Glutamatergic neuron (in vitro differentiated cells): ENCODE measurements at regions not wholly inside any gene's neighbourhood (a gene's known extent, or its start where the extent isn't known, plus 50 kb on each side); places are given as distances from the start of the nearest gene placed in this dataset.
"Not testable (repeated sequence)": the region's sequence is repeated elsewhere in the genome, so short reads cannot be mapped to it uniquely, and the experiment has no call there.

ENCODE experiments used
- DNase-seq: peaks from one replicate; pipeline ENCODE4 v3.0.0; 2022
- H3K27ac Mint-ChIP-seq: one replicate; pipeline ENCODE4 v1.8.0; 2020; ENCODE audit warnings: mild to moderate bottlenecking, mixed read lengths, inconsistent platforms; ENCODE audit not compliant: unreplicated experiment
- H3K27me3 Mint-ChIP-seq: one replicate; pipeline ENCODE4 v1.8.0; 2020; ENCODE audit warnings: mild to moderate bottlenecking, moderate library complexity, mixed read lengths, inconsistent platforms; ENCODE audit not compliant: unreplicated experiment
- H3K36me3 Mint-ChIP-seq: one replicate; pipeline ENCODE4 v1.8.0; 2020; ENCODE audit warnings: mild to moderate bottlenecking, mixed read lengths, inconsistent platforms; ENCODE audit not compliant: unreplicated experiment
- H3K4me1 Mint-ChIP-seq: one replicate; pipeline ENCODE4 v1.8.0; 2020; ENCODE audit warnings: mild to moderate bottlenecking, low read depth, mixed read lengths, inconsistent platforms; ENCODE audit not compliant: unreplicated experiment
- H3K4me3 Mint-ChIP-seq: one replicate; pipeline ENCODE4 v1.8.0; 2020; ENCODE audit warnings: mild to moderate bottlenecking, mixed read lengths, inconsistent platforms; ENCODE audit not compliant: unreplicated experiment
- H3K9me3 Mint-ChIP-seq: one replicate; pipeline ENCODE4 v1.8.0; 2020; ENCODE audit warnings: mild to moderate bottlenecking, moderate library complexity, mixed read lengths, inconsistent platforms; ENCODE audit not compliant: unreplicated experiment
- TF ChIP-seq, protein P1 (sequence below): fragments of 200-600 bp; sonication (generic); IDR thresholded peaks from one replicate; pipeline ENCODE4 v1.5.0; 2021; ENCODE audit not compliant: partially characterized antibody, unreplicated experiment

DNA sequence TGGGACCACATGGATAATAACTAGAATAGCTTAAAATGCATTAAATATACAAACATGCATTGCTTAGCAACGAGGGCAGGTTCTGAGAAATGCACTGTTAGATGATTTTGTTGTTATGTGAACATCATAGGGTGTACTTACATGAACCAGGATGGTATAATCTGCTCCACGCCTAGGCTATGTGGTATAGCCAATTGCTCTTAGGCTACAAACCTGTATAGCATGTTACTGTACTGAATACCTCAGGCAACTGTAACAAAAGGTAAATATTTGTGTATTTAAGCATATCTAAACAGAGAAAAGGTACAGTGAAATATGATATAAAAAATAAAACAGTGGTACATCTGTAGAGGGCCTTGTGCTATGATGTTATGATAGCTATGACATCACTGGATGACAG, 169.2 kb upstream of the IL15 start:
- Mint-ChIP-seq H3K9me3 (no peaks in the 10 kb centered on the region), H3K4me3 (no peak overlapping the region), H3K27ac (no peak overlapping the region), H3K36me3 (no peaks in the 10 kb centered on the region), H3K4me1 (no peaks in the 10 kb centered on the region), H3K27me3 (no peaks in the 10 kb centered on the region)
- TF ChIP-seq, protein P1, sequence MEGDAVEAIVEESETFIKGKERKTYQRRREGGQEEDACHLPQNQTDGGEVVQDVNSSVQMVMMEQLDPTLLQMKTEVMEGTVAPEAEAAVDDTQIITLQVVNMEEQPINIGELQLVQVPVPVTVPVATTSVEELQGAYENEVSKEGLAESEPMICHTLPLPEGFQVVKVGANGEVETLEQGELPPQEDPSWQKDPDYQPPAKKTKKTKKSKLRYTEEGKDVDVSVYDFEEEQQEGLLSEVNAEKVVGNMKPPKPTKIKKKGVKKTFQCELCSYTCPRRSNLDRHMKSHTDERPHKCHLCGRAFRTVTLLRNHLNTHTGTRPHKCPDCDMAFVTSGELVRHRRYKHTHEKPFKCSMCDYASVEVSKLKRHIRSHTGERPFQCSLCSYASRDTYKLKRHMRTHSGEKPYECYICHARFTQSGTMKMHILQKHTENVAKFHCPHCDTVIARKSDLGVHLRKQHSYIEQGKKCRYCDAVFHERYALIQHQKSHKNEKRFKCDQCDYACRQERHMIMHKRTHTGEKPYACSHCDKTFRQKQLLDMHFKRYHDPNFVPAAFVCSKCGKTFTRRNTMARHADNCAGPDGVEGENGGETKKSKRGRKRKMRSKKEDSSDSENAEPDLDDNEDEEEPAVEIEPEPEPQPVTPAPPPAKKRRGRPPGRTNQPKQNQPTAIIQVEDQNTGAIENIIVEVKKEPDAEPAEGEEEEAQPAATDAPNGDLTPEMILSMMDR, result no peak
- no peak for DNase-seq

DNA sequence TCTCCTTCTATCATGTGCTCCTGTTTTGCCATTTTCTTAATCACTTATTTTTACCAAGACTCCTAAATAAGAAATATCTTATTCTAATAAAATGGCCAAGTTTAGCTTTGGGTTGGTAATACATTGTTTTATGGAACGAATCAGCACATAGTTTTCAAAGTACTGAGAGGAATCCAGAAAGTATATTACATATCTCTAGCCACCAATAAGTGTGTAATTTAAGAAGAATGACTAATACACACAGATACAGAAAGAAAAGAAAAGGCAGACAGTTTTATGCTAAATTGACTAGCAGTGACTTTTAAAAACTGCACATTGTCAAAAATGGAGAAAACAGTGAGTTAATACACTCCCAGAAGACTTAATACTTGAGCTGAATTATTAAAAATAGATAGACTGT, 167.0 kb upstream of the IL15 start:
- Mint-ChIP-seq H3K27ac (no peak overlapping the region), H3K4me1 (no peaks in the 10 kb centered on the region), H3K9me3 (no peaks in the 10 kb centered on the region), H3K36me3 (no peaks in the 10 kb centered on the region), H3K27me3 (no peaks in the 10 kb centered on the region), H3K4me3 (no peak overlapping the region)
- TF ChIP-seq, protein P1, result no peak
- DNase-seq, result no peak

DNA sequence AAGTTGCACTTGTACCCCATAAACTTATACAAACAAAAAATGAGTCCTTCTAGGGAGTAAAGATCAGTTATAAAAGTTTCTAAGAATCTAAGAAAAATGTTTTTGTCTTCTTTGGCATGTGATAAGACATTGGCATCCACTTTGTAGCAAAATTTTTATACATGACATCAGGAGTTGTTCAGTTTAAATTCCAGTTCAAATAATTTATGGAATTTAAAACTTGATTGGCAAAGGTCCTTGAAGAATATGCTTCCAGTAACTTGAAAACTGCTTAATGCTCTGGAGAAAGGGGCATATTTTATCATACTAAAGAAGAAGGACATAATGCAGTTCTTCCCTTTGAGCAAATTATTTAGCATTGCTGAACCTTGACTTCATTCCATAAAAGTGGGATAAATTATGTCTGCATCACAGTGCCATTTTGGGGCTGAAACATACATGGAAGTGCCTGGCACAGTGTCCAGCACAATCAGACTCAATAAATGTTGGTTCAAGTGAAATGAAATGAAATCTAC, 163.3 kb upstream of the IL15 start:
- no peak for DNase-seq
- H3K36me3 Mint-ChIP-seq, result no peaks in the 10 kb centered on the region
- H3K27me3 Mint-ChIP-seq, result no peaks in the 10 kb centered on the region
- H3K4me3 Mint-ChIP-seq, result no peak overlapping the region
- H3K27ac Mint-ChIP-seq, result no peak overlapping the region
- H3K9me3 Mint-ChIP-seq, result no peaks in the 10 kb centered on the region
- no peaks in the 10 kb centered on the region for H3K4me1 Mint-ChIP-seq
- TF ChIP-seq, protein P1, result no peak

DNA sequence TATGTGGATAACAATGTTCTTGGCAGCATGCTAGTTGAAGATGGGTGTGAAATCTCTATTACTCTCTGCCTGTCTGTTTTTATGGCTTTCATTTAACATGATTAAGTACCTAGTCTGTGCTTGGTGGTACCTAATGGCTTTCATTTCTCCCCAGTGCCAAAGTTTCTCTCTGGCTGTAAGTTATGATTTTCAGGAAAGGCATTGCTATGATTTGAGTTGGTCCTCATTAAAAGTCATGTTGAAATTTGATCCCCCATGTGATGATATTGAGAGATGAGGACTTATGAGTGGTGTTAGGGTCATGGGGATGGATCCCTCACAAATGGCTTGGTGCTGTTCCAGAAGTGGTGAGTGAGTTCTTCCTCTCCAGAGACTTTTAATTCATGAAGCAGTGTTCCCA, 162.4 kb upstream of the IL15 start:
- Mint-ChIP-seq H3K4me1 (no peaks in the 10 kb centered on the region), H3K27me3 (no peaks in the 10 kb centered on the region), H3K4me3 (no peak overlapping the region), H3K9me3 (no peaks in the 10 kb centered on the region), H3K36me3 (no peaks in the 10 kb centered on the region), H3K27ac (no peak overlapping the region)
- DNase-seq, result no peak
- TF ChIP-seq, protein P1, result no peak

DNA sequence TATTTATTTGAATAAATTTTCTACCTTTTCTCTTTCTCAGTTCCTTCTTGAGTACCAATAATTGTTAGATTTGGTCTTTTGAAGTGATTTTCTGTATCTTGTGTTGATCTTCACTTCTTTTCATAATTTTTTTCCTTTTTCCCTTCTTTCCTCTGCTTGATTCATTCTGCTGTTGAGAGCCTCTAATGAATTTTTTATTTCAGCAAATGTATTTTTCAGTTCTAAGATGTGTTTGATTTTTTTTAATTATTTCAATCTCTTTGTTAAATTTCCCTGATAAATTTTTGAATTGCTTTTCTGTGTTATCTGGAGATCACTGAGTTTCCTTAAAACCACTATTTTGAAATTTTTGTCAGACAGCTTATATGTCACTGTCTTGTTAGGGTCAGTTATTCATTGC, 155.4 kb upstream of the IL15 start:
- H3K36me3 Mint-ChIP-seq, result peaks cover 9% of the 10 kb centered on the region
- peaks cover 4% of the 10 kb centered on the region for H3K9me3 Mint-ChIP-seq
- TF ChIP-seq, protein P1, result no peak
- peaks cover 1% of the 10 kb centered on the region for H3K27me3 Mint-ChIP-seq
- no peak overlapping the region for H3K4me3 Mint-ChIP-seq
- no peaks in the 10 kb centered on the region for H3K4me1 Mint-ChIP-seq
- no peak for DNase-seq
- no peak overlapping the region for H3K27ac Mint-ChIP-seq

DNA sequence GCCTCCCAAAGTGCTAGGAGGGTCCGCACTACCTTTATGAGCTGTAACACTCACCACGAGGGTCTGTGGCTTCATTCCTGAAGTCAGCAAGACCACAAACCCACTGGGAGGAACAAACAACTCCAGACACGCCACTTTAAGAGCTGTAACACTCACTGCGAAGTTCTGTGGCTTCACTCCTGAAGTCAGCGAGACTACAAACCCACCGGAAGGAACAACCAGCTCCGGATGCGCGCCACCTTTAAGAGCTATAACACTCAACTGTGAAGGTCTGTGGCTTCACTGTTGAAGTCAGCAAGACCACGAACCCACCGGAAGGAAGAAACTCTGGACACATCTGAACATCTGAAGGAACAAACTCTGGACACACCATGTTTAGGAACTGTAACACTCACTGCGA, 152.1 kb upstream of the IL15 start:
- H3K27ac Mint-ChIP-seq, H3K4me1 Mint-ChIP-seq: not testable (repeated sequence)

More for the DNA sequence above, 152.1 kb upstream of the IL15 start:
- not testable (repeated sequence) for H3K36me3 Mint-ChIP-seq, H3K4me3 Mint-ChIP-seq, DNase-seq, H3K27me3 Mint-ChIP-seq, H3K9me3 Mint-ChIP-seq
